SU-DHL-6 (cell line): ENCODE measurements at regions not wholly inside any gene's neighbourhood (a gene's known extent, or its start where the extent isn't known, plus 50 kb on each side); places are given as distances from the start of the nearest gene placed in this dataset.

Source experiments
- CTCF ChIP-seq: fragments of 200-600 bp; sonication (generic); IDR thresholded peaks from one replicate; pipeline ENCODE4 v1.5.1; 2017; ENCODE audit warnings: antibody characterized with exemption, mild to moderate bottlenecking, low read length, moderate library complexity; ENCODE audit not compliant: insufficient read depth, poor library complexity, severe bottlenecking
- EZH2phosphoT487 ChIP-seq: fragments of 200-600 bp; sonication (generic), shearing (Covaris generic); conservative IDR thresholded peaks from 2 replicates; pipeline ENCODE4 v1.6.1; 2018; ENCODE audit warnings: mild to moderate bottlenecking, antibody characterized with exemption, low read length, moderate library complexity, mixed read lengths

GRCh38 chr6:37088897-37089296 is 81.1 kb upstream of the PIM1 start:
- no peak for TF ChIP-seq CTCF
- no peak for TF ChIP-seq EZH2phosphoT487
